Neural progenitor cell (in vitro differentiated cells): ENCODE measurements at regions not wholly inside any gene's neighbourhood (a gene's known extent, or its start where the extent isn't known, plus 50 kb on each side); places are given as distances from the start of the nearest gene placed in this dataset.

ENCODE experiments used
- CTCF ChIP-seq: fragments of 200-600 bp; sonication (generic); IDR thresholded peaks from 2 replicates; pipeline ENCODE4 v1.5.1; 2017; ENCODE audit warnings: antibody characterized with exemption, mild to moderate bottlenecking
- EZH2 ChIP-seq: fragments of 200-600 bp; sonication (generic); IDR thresholded peaks from 2 replicates; pipeline ENCODE4 v1.6.1; 2017; ENCODE audit warnings: antibody characterized with exemption, mild to moderate bottlenecking, moderate library complexity
- EZH2phosphoT487 ChIP-seq: fragments of 200-600 bp; sonication (generic); IDR thresholded peaks from 2 replicates; pipeline ENCODE4 v1.6.1; 2017; ENCODE audit warnings: antibody characterized with exemption

- no peak for TF ChIP-seq CTCF
- TF ChIP-seq EZH2: no peak
- TF ChIP-seq EZH2phosphoT487: no peak
Measured at GRCh38 chr5:141779503-141779973, 97.5 kb upstream of the ARAP3 start.
